Activated naive CD8-positive, alpha-beta T cell treated with anti-CD3 and anti-CD28 coated beads, Interleukin-2, amount 10 ng/mL, durations not matched to agents 7 days and 5 days (primary cell): ENCODE measurements at regions not wholly inside any gene's neighbourhood (a gene's known extent, or its start where the extent isn't known, plus 50 kb on each side); places are given as distances from the start of the nearest gene placed in this dataset.
"Not testable (repeated sequence)": the region's sequence is repeated elsewhere in the genome, so short reads cannot be mapped to it uniquely, and the experiment has no call there.

Source experiments
- ATAC-seq: fragments of 150-1000 bp; cut with Tn5 transposase; one replicate; pipeline ENCODE4 v1.10.0; 2021; ENCODE audit warnings: low read depth, moderate library complexity
- POLR2A ChIA-PET: fragments of 350-600 bp; sonication (Branson Sonifier 250); formaldehyde crosslinking; loops from one replicate; lab custom pipeline; 2021; ENCODE audit warnings: antibody characterized with exemption; lab: Charles Lee
- DNase-seq: peaks from one replicate; pipeline ENCODE4 v3.0.0; 2021
- H3K27ac Mint-ChIP-seq: one replicate; pipeline ENCODE4 v1.8.0; 2022; ENCODE audit warnings: mild to moderate bottlenecking, mixed read lengths
- H3K27me3 Mint-ChIP-seq: one replicate; pipeline ENCODE4 v1.8.0; 2022; ENCODE audit warnings: mild to moderate bottlenecking, moderate library complexity, mixed read lengths
- H3K36me3 Mint-ChIP-seq: one replicate; pipeline ENCODE4 v1.8.0; 2021; ENCODE audit warnings: mild to moderate bottlenecking, mixed read lengths
- H3K4me1 Mint-ChIP-seq: one replicate; pipeline ENCODE4 v1.8.0; 2021; ENCODE audit warnings: mixed read lengths
- H3K4me3 Mint-ChIP-seq: one replicate; pipeline ENCODE4 v1.8.0; 2022; ENCODE audit warnings: mild to moderate bottlenecking, moderate library complexity, mixed read lengths
- H3K9me3 Mint-ChIP-seq: one replicate; pipeline ENCODE4 v1.8.0; 2021; ENCODE audit warnings: mixed read lengths

DNA sequence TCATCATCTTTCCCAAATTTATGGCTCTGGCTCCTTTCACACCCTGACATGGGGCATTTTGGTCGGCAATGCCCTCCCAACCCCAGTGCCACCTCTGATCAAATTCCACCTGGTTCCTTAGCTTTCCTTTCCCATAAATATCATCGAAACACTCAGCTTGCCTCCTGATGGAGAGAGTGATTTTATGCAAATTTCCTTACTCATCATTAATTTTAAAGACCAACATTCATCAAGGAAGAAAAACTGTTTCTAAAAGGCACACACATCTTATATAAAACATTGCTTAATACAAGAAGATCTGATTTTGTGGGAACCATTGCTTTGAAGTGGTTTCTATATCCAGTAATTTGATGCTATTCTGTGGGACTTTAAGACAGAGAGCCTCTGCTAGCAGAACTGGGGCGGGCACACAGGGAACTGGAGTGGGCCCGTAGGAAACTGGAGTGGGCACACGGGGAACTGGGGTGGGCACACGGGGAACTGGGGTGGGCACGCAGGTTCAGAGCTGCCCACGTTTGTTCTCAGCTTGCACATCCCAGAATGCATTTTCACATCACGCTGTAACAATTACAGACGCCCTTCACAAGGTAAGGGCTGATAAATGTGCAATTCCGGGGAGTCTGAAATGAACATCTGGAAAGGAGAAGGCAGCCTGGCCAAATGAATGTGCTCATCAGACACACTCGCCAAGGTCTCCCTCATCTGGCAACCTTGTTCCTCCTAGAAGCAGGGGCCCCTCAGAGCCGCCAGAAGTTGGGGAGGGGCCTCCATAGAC is 174.2 kb downstream of the RTP5 start:
- Mint-ChIP-seq H3K4me1 (no peaks in the 10 kb centered on the region), H3K4me3 (no peak overlapping the region), H3K27ac (no peak overlapping the region), H3K27me3 (peaks cover 6% of the 10 kb centered on the region), H3K36me3 (no peaks in the 10 kb centered on the region), H3K9me3 (peaks cover 6% of the 10 kb centered on the region)
- POLR2A ChIA-PET: no interaction called here
- DNase-seq (no peak), ATAC-seq (no peak)

- ATAC-seq (no peak), DNase-seq (no peak)
- peaks cover 6% of the 10 kb centered on the region for H3K9me3 Mint-ChIP-seq
- no peaks in the 10 kb centered on the region for H3K36me3 Mint-ChIP-seq
- no peak overlapping the region for H3K27ac Mint-ChIP-seq
- peaks cover 6% of the 10 kb centered on the region for H3K27me3 Mint-ChIP-seq
- H3K4me1 Mint-ChIP-seq: no peaks in the 10 kb centered on the region
- POLR2A ChIA-PET: no interaction called here
- no peak overlapping the region for H3K4me3 Mint-ChIP-seq
Observed at GRCh38 chr2:242044313-242044590, 174.7 kb downstream of the RTP5 start.

GRCh38 chr2:242045596-242046144 is 176.1 kb downstream of the RTP5 start:
- H3K9me3 Mint-ChIP-seq, ATAC-seq, POLR2A ChIA-PET, H3K4me3 Mint-ChIP-seq, H3K4me1 Mint-ChIP-seq, H3K36me3 Mint-ChIP-seq, H3K27ac Mint-ChIP-seq, DNase-seq: not testable (repeated sequence)
- peaks cover 14% of the 10 kb centered on the region for H3K27me3 Mint-ChIP-seq

GRCh38 chr2:242046206-242046826 is 176.8 kb downstream of the RTP5 start:
- POLR2A ChIA-PET: no interaction called here
- DNase-seq (no peak), ATAC-seq (no peak)
- peaks cover 14% of the 10 kb centered on the region for H3K27me3 Mint-ChIP-seq
- no peak overlapping the region for H3K27ac Mint-ChIP-seq
- peaks cover 6% of the 10 kb centered on the region for H3K9me3 Mint-ChIP-seq
- no peak overlapping the region for H3K4me3 Mint-ChIP-seq
- no peaks in the 10 kb centered on the region for H3K36me3 Mint-ChIP-seq
- no peaks in the 10 kb centered on the region for H3K4me1 Mint-ChIP-seq

DNA sequence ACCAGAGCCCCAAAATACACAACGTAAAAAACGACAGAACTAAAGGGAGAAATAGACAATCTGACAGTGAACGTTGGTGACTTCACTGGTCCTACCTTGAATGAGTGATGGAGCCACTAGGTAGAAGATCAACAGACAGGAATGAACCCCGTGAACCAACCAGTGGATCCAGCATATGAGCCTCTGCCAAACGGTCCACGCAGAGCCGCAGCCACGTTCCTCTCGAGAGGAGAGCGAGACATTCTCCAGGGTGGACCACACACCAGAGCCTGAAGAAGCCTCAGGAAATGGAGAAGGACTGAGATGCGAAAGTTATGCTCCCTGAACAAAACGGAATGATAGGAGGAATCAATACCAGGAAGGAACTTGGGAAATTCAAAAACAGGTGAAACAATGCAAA is 178.4 kb downstream of the RTP5 start:
- DNase-seq (no peak), ATAC-seq (no peak)
- peaks cover 20% of the 10 kb centered on the region for H3K27me3 Mint-ChIP-seq
- peaks cover 6% of the 10 kb centered on the region for H3K9me3 Mint-ChIP-seq
- H3K4me3 Mint-ChIP-seq: no peak overlapping the region
- no peak overlapping the region for H3K27ac Mint-ChIP-seq
- no peaks in the 10 kb centered on the region for H3K4me1 Mint-ChIP-seq
- no peaks in the 10 kb centered on the region for H3K36me3 Mint-ChIP-seq
- POLR2A ChIA-PET: no interaction called here

DNA sequence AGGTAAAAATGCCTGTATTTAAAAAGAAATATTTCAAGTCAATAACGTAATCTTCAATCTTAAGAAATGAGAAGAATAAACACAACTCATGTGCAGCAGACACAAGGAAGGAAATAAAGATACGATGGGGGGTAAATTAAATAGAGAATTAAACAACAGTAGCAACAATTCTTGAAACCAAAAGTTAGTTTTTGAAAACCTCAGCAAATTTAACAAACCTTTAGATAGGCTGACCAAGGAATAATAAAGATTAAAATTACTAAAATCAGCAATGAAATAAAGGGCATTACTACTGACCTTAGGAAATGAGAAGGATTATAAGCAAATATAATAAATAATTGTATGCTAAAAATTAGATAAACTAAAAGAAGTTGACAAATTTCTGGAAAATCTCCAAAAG is 178.9 kb downstream of the RTP5 start:
- POLR2A ChIA-PET: no interaction called here
- Mint-ChIP-seq H3K27me3 (peaks cover 21% of the 10 kb centered on the region), H3K4me1 (no peaks in the 10 kb centered on the region), H3K9me3 (peaks cover 6% of the 10 kb centered on the region), H3K27ac (no peak overlapping the region), H3K4me3 (no peak overlapping the region), H3K36me3 (no peaks in the 10 kb centered on the region)
- no peak for DNase-seq
- ATAC-seq: no peak

DNA sequence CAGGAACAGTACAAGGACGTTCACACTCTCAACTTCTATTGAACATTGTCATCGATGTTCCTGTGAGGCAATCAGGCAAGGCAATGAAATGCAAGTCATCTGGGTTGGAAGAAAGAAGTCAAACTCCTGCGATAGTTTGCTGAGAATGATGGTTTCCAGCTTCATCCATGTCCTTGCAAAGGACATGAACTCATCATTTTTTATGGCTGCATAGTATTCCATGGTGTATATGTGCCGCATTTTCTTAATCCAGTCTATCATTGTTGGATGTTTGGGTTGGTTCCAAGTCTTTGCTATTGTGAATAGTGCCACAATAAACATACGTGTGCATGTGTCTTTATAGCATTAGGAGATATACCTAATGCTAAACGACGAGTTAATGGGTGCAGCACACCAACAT is 180.0 kb downstream of the RTP5 start:
- H3K9me3 Mint-ChIP-seq, H3K4me3 Mint-ChIP-seq, H3K4me1 Mint-ChIP-seq, POLR2A ChIA-PET, DNase-seq, H3K27ac Mint-ChIP-seq, ATAC-seq, H3K36me3 Mint-ChIP-seq: not testable (repeated sequence)
- peaks cover 21% of the 10 kb centered on the region for H3K27me3 Mint-ChIP-seq

- Mint-ChIP-seq H3K4me3 (no peak overlapping the region), H3K27ac (no peak overlapping the region), H3K4me1 (no peaks in the 10 kb centered on the region), H3K9me3 (peaks cover 2% of the 10 kb centered on the region), H3K27me3 (peaks cover 21% of the 10 kb centered on the region), H3K36me3 (no peaks in the 10 kb centered on the region)
- POLR2A ChIA-PET: no interaction called here
- DNase-seq (no peak), ATAC-seq (no peak)
Observed at GRCh38 chr2:242051463-242051862, 181.9 kb downstream of the RTP5 start.

GRCh38 chr2:242052421-242052820 is 182.9 kb downstream of the RTP5 start:
- no peak overlapping the region for H3K27ac Mint-ChIP-seq
- no peak for DNase-seq
- no peaks in the 10 kb centered on the region for H3K36me3 Mint-ChIP-seq
- peaks cover 2% of the 10 kb centered on the region for H3K9me3 Mint-ChIP-seq
- POLR2A ChIA-PET: no interaction called here
- peaks cover 21% of the 10 kb centered on the region for H3K27me3 Mint-ChIP-seq
- ATAC-seq: no peak
- H3K4me3 Mint-ChIP-seq: no peak overlapping the region
- H3K4me1 Mint-ChIP-seq: peaks cover 1% of the 10 kb centered on the region

DNA sequence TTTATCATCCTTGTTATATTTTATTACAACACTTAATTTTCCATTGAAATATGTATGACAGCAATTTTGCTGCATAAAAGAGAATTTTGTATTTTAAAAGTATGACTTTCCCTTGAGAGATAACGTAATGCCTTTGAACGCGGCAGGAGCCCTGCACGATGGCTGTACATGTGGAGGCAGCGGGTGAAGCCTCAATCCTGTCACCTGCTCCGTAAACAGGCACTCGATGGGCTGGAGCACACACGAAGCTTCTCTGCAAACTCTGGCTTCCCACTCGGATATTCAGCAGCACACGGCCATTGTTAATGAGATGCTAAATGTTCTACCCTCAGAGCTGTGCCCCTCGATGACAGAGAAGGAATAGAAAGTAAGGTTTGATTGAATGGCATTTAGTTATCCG is 184.4 kb downstream of the RTP5 start:
- Mint-ChIP-seq H3K27me3 (peaks cover 17% of the 10 kb centered on the region), H3K36me3 (no peaks in the 10 kb centered on the region), H3K4me3 (no peak overlapping the region), H3K9me3 (no peaks in the 10 kb centered on the region), H3K4me1 (peaks cover 1% of the 10 kb centered on the region), H3K27ac (no peak overlapping the region)
- ATAC-seq: no peak
- POLR2A ChIA-PET: no interaction called here
- DNase-seq: no peak

DNA sequence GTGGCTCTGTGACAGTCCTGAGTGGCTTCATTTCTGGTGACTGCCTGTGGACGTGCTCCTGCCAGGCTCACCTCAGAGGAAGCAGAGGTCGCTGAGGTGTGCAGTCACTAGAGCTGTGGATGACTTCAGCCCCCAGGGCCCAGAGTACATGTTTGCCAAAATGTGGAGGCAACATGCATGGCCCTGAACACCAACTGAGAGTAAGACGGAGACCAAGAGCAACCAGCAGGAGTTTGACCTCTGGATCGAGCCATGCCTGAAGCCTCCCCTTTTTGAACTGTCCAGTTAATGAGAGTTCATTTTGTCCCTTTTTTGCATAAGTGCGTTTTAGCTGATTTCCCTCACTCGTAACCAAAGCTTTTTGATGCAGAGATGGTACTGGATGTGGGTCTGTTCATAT is 184.9 kb downstream of the RTP5 start:
- Mint-ChIP-seq H3K27ac (no peak overlapping the region), H3K9me3 (no peaks in the 10 kb centered on the region), H3K4me1 (peaks cover 1% of the 10 kb centered on the region), H3K4me3 (no peak overlapping the region), H3K36me3 (no peaks in the 10 kb centered on the region), H3K27me3 (peaks cover 17% of the 10 kb centered on the region)
- POLR2A ChIA-PET: no interaction called here
- ATAC-seq (no peak), DNase-seq (no peak)

GRCh38 chr2:242054881-242055801 is 185.6 kb downstream of the RTP5 start:
- Mint-ChIP-seq H3K9me3 (no peaks in the 10 kb centered on the region), H3K36me3 (no peaks in the 10 kb centered on the region), H3K4me1 (peaks cover 1% of the 10 kb centered on the region), H3K27me3 (peaks cover 17% of the 10 kb centered on the region), H3K4me3 (no peak overlapping the region), H3K27ac (no peak overlapping the region)
- POLR2A ChIA-PET: no interaction called here
- no peak for DNase-seq
- ATAC-seq: no peak

DNA sequence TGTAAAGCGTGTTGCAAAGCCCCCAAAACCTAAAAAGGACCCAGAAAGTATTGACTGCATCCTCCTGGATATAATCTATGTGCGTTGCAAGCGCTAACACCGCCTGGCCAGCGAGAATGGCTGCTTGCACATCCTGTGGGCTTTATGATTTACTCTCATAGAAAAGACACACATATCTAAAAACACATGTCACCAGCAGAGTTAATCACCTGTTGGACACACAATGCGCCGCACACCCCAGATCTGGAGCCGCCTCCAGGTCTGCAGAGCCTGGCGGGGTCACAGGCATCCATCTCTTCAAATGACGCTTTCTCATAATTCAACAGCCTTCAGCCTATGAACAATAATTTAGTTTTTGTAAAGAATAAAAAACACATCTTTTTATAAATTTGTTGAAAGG is 186.5 kb downstream of the RTP5 start:
- Mint-ChIP-seq H3K36me3 (no peaks in the 10 kb centered on the region), H3K4me1 (peaks cover 1% of the 10 kb centered on the region), H3K9me3 (no peaks in the 10 kb centered on the region), H3K27ac (no peak overlapping the region), H3K27me3 (peaks cover 16% of the 10 kb centered on the region), H3K4me3 (no peak overlapping the region)
- ATAC-seq (no peak), DNase-seq (no peak)
- POLR2A ChIA-PET: no interaction called here
